Fibroblast of the aortic adventitia (primary cell): ENCODE measurements at regions not wholly inside any gene's neighbourhood (a gene's known extent, or its start where the extent isn't known, plus 50 kb on each side); places are given as distances from the start of the nearest gene placed in this dataset.

Experiments
- DNase-seq: peaks from one replicate; pipeline ENCODE4 v3.0.0-alpha.2; 2010; ENCODE audit warnings: low read depth
- H3K4me3 ChIP-seq: 2 replicates; pipeline ENCODE4 v1.5.1; 2011; ENCODE audit warnings: low read depth, mild to moderate bottlenecking, control low read depth, low read length, moderate library complexity
- CTCF ChIP-seq: IDR thresholded peaks from 2 replicates; pipeline ENCODE4 v1.5.1; 2011; ENCODE audit warnings: mild to moderate bottlenecking, low read length, control low read depth, inconsistent platforms; ENCODE audit not compliant: insufficient read depth

- no peak for TF ChIP-seq CTCF
- H3K4me3 ChIP-seq = no peak overlapping the region
- DNase-seq = no peak
Observed at GRCh38 chr9:11471321-11471720, 858.5 kb upstream of the PTPRD start.

GRCh38 chr9:11500780-11501179, 888.0 kb upstream of the PTPRD start:
- TF ChIP-seq CTCF = no peak
- DNase-seq = no peak
- H3K4me3 ChIP-seq = no peak overlapping the region

GRCh38 chr9:11506980-11507379, 894.2 kb upstream of the PTPRD start:
- DNase-seq = no peak
- TF ChIP-seq CTCF = no peak

GRCh38 chr9:11537566-11537965, 924.8 kb upstream of the PTPRD start:
- TF ChIP-seq CTCF = no peak
- DNase-seq = no peak
- H3K4me3 ChIP-seq = no peak overlapping the region

More at GRCh38 chr9:11506980-11507379, 894.2 kb upstream of the PTPRD start:
- H3K4me3 ChIP-seq = no peak overlapping the region

GRCh38 chr9:11542781-11543180, 930.0 kb upstream of the PTPRD start:
- no peak for TF ChIP-seq CTCF
- no peak for DNase-seq
- H3K4me3 ChIP-seq = no peak overlapping the region

GRCh38 chr9:11546231-11546630, 933.4 kb upstream of the PTPRD start:
- TF ChIP-seq CTCF = no peak
- no peak overlapping the region for H3K4me3 ChIP-seq
- DNase-seq = no peak

GRCh38 chr9:11549311-11549794, 936.6 kb upstream of the PTPRD start:
- no peak overlapping the region for H3K4me3 ChIP-seq
- TF ChIP-seq CTCF = no peak
- DNase-seq = no peak
